ENCODE measurements at regions not wholly inside any gene's neighbourhood (a gene's known extent, or its start where the extent isn't known, plus 50 kb on each side); places are given as distances from the start of the nearest gene placed in this dataset.

DNA sequence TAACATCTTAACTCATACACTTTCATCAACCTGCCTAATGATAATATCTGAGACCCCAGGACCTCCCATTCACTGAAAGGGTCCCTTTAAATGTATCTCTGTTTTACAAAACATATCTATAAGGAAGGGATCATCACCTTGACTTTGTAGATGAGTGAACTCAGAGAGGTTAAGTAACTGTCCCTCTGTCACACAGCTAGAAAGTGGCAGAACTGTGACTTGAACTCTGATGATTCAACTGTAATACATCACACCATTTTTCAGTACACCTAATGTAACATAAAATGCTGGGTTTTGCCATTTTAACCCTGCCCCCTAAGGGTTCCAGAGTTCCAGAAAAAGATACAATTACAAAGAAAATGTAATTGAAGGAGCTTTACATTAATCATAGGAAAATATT lies 234.6 kb downstream of the ZEB2 start:
- TF ChIP-seq, protein P1, sequence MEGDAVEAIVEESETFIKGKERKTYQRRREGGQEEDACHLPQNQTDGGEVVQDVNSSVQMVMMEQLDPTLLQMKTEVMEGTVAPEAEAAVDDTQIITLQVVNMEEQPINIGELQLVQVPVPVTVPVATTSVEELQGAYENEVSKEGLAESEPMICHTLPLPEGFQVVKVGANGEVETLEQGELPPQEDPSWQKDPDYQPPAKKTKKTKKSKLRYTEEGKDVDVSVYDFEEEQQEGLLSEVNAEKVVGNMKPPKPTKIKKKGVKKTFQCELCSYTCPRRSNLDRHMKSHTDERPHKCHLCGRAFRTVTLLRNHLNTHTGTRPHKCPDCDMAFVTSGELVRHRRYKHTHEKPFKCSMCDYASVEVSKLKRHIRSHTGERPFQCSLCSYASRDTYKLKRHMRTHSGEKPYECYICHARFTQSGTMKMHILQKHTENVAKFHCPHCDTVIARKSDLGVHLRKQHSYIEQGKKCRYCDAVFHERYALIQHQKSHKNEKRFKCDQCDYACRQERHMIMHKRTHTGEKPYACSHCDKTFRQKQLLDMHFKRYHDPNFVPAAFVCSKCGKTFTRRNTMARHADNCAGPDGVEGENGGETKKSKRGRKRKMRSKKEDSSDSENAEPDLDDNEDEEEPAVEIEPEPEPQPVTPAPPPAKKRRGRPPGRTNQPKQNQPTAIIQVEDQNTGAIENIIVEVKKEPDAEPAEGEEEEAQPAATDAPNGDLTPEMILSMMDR (IDR thresholded peaks at IDR 0.05), result no peak
- no peak for TF ChIP-seq POLR2A (IDR thresholded peaks at IDR 0.05)

Measured in uterus (tissue), 2 donors.